ENCODE measurements at regions not wholly inside any gene's neighbourhood (a gene's known extent, or its start where the extent isn't known, plus 50 kb on each side); places are given as distances from the start of the nearest gene placed in this dataset.

DNA sequence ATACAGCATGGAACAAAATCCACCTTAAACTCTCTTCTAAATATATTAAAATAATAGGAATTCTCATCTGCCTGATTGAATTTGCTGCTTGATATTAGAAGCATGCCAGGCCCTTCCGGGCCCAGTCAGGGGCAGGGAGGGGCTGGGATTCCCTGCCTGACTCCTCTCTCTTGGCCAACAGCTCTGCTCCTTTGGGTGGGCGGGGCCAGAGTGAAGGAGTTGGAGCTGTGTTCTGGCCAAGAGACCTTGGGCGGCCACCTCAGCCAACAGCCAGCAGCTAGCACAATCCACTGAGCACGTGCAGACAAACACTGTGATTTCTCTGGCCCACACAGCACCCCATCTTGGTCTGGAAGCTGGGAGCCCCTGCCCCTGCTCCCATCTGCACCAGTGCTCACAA lies 140.3 kb downstream of the PJA1 start:
- DNase-seq = no peak

DNA sequence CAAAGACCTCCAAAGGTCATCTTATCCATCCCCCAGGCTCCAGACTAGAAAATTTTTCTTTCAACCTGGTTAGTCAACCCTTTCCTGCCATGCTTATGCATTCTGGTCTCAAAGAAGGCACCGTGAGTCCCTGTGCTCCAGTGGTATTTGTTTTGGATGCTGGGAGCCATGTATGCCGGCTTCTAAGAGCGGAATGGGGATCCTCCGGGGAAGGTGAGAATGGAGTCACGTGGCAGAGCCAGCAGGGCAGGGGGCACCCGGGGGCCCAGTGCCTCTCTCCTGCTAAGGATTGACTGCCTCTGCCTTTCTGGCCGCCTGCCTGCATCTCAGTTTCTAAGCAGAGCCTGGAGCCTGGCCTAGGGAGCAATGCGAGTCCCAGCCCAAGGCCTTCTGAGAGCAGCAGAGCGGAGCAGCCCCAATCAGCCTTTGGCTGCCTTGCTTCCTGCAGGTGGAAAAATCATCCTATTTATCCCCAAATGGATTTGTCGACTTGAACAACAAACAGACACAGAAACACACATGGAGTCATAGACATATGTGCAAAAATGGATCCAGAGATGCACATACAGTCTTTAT lies 141.0 kb downstream of the PJA1 start:
- no peak for DNase-seq

DNA sequence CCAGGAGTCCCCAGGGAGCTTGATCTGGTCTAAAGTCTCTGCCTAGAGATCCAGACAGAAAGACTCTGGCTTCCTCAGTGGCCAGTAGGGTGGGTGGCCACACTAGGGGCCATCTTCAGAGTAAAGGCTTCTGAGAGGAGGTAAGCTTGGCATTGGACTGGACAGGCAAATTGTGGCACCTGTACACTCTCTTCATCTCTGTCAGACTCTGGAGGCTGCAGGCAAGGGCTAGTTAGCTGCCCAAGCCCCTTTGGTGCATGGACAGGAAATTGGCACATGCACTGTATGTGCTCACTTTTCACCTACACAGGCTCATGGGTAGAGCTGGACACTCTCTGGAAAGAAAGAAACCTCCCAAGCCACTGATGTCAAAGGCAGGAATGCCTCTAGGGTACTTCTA lies 142.8 kb downstream of the PJA1 start:
- DNase-seq = no peak

DNA sequence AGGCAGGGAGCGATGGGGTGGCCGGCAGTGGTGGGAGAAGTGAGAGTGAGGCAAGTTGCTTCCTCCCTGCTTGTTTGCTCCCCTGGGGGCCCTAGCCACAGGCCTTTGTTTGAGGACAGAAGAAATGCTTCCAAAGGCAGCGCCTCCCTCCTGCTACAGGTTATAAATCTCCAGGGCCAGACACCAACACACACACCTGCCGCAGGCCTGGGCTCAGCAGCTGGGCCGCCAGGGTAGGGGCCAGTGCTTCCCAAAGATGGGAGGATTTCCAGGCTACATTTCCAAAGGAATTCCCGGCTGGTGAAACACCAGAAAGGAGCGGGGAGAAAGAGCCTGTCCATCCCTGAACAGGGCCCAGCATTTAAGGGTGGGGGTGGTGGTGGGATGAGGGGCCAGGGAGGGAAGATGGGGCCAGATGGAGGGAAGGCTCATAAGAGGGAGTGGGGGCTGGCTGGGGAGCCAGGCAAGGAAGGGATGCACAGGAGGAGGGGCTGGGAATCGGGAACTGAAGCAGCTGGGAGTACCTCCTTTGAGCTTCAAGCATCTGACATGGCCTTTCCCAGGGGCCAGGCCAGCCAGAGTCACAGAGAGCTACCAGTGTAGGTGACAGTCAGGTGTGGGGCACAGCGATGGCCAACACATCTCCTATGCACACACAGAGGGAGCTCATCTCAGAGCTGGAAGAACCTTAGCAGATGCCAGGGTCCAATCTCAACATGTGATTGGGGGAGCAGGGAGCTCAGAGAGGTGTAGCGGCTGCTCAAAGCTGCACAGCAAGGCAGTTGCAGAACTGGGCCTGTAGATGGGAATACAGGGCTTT lies 143.9 kb downstream of the PJA1 start:
- DNase-seq = no peak

- DNase-seq = no peak
Observed at GRCh38 chrX:69020316-69020715, 144.9 kb downstream of the PJA1 start.

DNA sequence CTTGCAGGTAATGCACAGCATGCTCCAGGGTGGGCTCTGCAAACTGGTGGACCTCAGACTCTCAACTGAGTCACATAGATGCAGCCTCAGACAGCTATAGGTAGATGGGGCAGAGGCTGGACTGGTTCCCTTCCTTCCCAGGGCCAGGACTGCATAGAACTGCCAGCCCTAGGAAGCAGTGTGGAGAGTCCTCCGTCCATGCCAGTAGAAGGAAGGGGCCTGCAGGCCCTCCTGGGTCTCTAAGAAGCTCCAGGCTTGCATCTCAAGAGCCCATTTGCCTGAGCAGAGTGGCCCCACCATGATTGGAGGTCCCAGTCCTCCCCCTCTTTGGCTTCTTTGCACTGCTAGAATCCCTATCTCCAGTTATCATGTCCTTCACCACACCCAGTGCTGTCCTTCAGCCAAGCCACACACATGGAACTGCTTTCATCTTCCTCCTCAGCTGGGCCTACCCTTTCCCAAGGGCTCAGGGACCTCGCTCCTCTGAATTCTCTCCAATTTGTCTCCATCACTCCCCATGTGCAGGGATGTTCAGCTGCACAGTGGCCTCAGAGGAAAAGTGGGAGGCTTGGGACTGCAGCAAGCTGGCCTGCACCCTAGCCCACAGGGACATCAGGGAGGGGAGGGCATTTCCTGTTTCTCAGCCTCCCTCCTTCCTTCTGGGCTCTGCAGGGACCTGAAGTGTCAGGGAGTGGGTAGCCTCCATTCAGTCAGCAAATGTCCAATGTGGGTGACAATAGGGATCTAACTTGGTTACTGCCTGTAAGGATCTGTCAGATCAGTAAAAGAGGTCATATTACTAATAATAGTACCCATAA lies 146.0 kb downstream of the PJA1 start:
- DNase-seq = no peak

DNA sequence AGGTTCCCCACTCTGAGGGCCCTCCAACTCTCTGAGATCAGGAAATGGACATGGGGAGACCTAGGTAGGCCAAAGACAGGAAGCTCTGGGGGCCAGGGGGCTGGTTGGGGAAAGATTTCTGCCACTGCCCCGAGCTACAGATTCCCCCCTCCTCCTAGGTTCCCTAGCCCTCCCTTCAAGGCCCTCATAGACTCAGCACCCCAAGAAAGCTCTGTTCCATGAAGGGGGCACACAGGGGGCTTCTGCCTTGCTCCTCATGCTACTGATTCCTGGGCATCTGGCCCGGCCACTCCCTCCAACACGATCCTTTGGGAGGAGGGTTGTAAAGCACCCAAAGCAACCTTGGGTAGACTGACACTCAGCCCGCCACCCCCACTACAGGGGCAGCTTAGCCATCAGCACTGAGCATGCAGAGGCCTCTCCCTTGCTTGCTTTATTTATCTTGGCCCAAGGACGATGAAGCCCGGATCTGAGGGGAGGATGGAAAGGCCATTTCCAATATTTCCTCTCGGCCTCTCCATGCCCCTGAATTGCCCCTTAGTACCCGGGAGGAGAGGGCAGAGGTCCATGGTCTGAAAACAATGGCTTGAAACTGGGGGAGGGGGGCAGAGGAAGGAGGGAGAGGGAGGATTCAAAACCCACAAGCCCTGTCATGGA lies 146.7 kb downstream of the PJA1 start:
- DNase-seq = no peak

- DNase-seq = no peak
Observed at GRCh38 chrX:69016293-69016941, 148.8 kb downstream of the PJA1 start.

GRCh38 chrX:69015564-69016292 lies 149.5 kb downstream of the PJA1 start:
- DNase-seq = no peak

GRCh38 chrX:69015156-69015555 lies 150.1 kb downstream of the PJA1 start:
- DNase-seq = no peak

- DNase-seq = no peak
Observed at GRCh38 chrX:69014200-69014599, 151.1 kb downstream of the PJA1 start.

- DNase-seq = no peak
Observed at GRCh38 chrX:69010339-69010738, 154.9 kb downstream of the PJA1 start.

DNA sequence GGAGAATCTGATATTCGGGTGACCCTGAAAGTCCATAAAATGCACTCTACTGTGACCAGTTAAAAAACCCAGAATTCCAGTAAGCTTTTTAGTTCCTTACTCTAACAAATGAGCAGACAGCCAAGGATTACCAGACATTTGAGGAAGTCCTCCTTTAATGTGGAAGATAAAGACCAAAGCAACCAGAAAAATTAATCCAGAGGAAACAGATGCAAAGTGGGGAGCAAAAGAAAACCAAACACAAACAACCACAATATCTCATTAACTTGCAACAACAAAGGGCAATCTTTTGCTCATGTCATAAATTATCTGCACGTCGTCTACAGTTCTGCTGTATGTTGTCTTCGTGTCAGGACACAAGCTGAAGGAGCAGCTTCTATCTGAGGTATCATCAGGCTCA lies 164.4 kb downstream of the PJA1 start:
- no peak for DNase-seq

GRCh38 chrX:68999931-69000330 lies 165.3 kb downstream of the PJA1 start:
- no peak for DNase-seq

DNA sequence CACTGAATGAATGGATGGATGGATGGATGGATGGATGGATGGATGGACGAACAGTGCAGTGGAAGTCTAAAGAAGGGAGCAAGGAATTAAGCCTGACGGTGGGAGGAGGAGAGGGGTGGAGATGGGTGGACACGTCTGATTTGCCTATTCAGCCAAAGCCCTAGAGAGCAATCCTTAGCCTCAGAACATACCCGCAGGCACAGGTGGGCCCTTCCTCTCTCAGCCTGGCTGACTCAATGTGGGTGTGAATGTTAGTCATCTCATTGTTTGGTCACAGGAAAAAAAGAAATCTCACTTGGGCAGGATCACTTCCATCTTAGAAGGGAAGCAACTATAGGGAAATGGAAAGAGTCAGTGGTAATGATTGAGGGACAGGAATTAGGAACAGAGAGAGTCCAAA lies 165.9 kb downstream of the PJA1 start:
- DNase-seq = no peak

DNA sequence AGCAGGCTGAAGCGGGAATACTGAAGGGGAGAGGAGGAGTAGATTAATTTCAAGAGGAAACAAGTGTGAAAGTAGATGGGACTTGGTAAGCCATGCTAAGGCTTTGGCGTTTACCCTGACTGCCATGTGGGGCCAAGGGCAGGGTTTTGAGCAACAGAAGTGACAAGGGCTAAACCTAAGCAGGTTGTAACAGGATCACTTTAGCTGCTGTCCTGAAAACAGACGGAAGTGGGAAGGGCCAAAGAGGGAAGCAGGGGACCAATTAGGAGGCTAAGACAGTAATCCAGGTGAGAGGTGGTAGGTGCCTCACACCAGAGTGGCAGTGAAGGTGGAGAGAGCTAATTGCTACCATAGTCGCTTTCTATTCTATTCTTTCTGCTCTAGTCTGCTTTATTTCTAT lies 166.5 kb downstream of the PJA1 start:
- no peak for DNase-seq

GRCh38 chrX:68997911-68998310 lies 167.3 kb downstream of the PJA1 start:
- no peak for DNase-seq

DNA sequence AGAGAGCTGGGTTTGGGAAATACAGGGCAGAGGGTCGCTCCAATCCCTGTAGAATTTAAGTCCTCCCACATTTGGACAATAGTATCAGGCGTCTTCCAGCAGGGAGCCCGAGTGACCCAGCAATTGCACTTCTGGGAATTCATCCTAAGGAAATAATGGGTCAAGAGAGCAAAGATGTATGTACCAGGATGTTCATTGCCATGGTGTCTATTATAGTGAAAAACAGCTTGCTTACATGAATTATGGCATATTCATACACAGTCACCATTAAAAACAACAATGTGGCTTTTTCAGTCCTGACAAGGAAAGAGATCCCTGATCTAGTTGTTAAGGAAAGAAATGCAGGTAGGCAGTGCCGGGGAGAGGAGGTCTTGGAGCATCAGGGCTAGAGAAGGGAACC lies 167.7 kb downstream of the PJA1 start:
- no peak for DNase-seq

DNA sequence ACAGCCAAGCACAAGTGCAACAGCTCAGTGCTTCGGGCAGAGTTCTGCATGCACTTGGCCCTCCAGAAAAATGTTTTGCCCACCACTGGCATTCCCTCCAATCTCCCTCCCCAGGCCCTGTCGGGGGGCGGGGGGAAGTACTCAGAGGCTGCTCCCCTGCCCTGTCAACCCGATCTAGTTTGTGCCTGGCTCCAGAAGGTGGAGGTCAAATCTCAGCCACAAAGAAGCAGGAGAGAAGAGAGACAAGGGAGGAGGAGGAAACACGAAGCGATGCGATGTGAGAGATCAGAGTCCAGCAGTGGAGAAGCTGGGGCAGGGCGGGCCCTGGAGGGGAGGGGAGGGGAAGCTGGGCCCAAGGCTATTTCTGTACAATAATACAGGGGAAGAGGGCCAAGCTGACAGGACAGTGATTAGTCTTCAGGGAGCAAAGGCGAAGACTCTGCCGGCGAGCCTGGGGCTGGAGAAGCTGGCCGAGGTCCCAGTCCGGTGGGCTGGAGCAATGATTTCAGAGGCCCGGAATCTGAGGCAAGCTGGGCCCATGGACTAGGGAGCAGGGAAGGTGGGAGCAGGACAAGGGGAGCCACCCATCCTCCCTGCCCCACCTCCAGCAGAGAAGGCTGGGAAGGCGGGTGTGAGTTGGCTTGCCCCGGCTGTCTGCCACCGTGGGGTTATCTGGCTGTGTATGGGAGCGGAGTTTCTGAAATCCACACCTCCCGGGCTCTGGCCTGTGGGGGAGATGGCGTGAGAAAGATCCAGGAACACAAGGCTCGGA lies 167.1 kb downstream of the EFNB1 start:
- DNase-seq = no peak

DNA sequence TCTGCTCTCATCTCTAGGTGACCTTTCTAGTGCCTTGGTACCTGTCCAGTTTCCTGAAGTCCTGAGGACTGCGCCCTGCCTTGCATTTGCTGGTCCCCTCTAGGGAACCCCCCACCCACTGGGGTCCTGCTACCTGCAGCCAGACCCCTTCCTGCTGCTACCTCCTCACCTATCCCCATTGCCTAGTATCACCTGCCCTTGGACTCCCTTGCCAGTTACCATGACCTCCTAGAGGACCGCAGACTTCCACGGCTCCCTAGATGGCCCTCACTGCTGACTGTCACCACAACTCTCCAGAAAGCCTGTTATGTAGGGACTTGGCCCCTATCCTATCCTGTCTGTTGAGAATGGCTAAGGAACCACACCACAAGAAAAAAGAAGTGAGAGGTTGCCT lies 166.6 kb downstream of the EFNB1 start:
- no peak for DNase-seq

GRCh38 chrX:68994891-68995255 lies 166.1 kb downstream of the EFNB1 start:
- no peak for DNase-seq

All from CD4-positive, alpha-beta T cell treated with Interleukin-15 for 1 hour (primary cell).